Mucosa of descending colon (tissue), 3 donors: ENCODE measurements at regions not wholly inside any gene's neighbourhood (a gene's known extent, or its start where the extent isn't known, plus 50 kb on each side); places are given as distances from the start of the nearest gene placed in this dataset.

ENCODE experiments used
- ATAC-seq: fragments of 200-7000 bp; cut with Tn5 transposase; one replicate; pipeline ENCODE4 v1.9.1; 2020; ENCODE audit warnings: mild to moderate bottlenecking, moderate library complexity
- DNase-seq, 3 donors: peaks; one replicate each; pipeline ENCODE4 v3.0.0-alpha.2; 2020
- H3K36me3 ChIP-seq: fragments of 200-600 bp; one replicate; pipeline ENCODE4 v1.8.0; 2021; ENCODE audit warnings: low read depth, mild to moderate bottlenecking
- H3K4me1 ChIP-seq: fragments of 200-600 bp; one replicate; pipeline ENCODE4 v1.8.0; 2021; ENCODE audit warnings: low read depth, mild to moderate bottlenecking
- H3K4me3 ChIP-seq: fragments of 200-600 bp; one replicate; pipeline ENCODE4 v1.8.0; 2021; ENCODE audit warnings: mild to moderate bottlenecking
- H3K9me3 ChIP-seq: fragments of 200-600 bp; one replicate; pipeline ENCODE4 v1.8.0; 2021; ENCODE audit warnings: mild to moderate bottlenecking
- CTCF ChIP-seq: fragments of 200-600 bp; IDR thresholded peaks from one replicate; pipeline ENCODE4 v1.8.0; 2022; ENCODE audit warnings: antibody characterized with exemption, mild to moderate bottlenecking
- intact Hi-C, 2 donors: fragments of 100-400 bp; cut with DNase I in 1 of 2; cut with micrococcal nuclease in 1 of 2; formaldehyde crosslinking; loops; one replicate each; pipeline versions ENCODE4 v1.11.0 to v1.11.1; 2022; cut with DNase I, micrococcal nuclease
- donor health status: DM: no; HTN: no; CAD: no; lungs with moderate emphysema.
- donor health status: DM: no; HTN: no; CAD: no.
- donor health status: DM: no; HTN: yes; CAD: no.

GRCh38 chr14:49428076-49428475, 158.1 kb downstream of the RPS29 start:
- intact Hi-C loops = no loop called here
- Histone ChIP-seq H3K4me1 (no peaks in the 10 kb centered on the region), H3K36me3 (no peaks in the 10 kb centered on the region), H3K4me3 (no peak overlapping the region), H3K9me3 (peaks cover 9% of the 10 kb centered on the region)
- ATAC-seq = no peak
- DNase-seq = no peak
- no peak for TF ChIP-seq CTCF

DNA sequence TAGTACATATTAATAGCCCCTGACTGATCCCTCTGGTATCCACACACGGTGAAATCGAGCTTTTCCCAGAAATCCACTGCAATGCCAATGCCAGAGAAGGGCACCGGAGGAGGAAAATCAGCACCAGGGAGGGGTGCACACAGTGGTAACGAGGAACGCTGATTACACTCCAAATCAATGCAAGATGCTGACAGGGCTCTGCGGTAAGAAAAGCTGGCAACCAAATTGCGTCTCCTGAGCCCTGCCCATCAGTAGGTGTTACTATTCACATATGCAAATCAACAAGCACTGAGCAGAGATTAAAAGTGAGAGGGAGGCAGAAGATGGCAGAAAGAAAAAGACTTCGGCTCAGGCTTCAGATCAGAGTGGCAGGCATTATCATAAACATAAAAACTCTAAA, 159.1 kb downstream of the RPS29 start:
- TF ChIP-seq CTCF = no peak

GRCh38 chr14:49425921-49426320, 160.3 kb downstream of the RPS29 start:
- no peak for TF ChIP-seq CTCF
- H3K36me3 ChIP-seq = no peaks in the 10 kb centered on the region
- H3K4me1 ChIP-seq = no peaks in the 10 kb centered on the region
- H3K9me3 ChIP-seq = no peaks in the 10 kb centered on the region
- H3K4me3 ChIP-seq = no peak overlapping the region
- DNase-seq (no peak), ATAC-seq (no peak)
- intact Hi-C loops = no loop called here

More for the DNA sequence above, 159.1 kb downstream of the RPS29 start:
- Histone ChIP-seq H3K9me3 (peaks cover 5% of the 10 kb centered on the region), H3K4me3 (no peak overlapping the region), H3K4me1 (no peaks in the 10 kb centered on the region), H3K36me3 (no peaks in the 10 kb centered on the region)
- intact Hi-C loops = no loop called here
- DNase-seq (no peak), ATAC-seq (no peak)

DNA sequence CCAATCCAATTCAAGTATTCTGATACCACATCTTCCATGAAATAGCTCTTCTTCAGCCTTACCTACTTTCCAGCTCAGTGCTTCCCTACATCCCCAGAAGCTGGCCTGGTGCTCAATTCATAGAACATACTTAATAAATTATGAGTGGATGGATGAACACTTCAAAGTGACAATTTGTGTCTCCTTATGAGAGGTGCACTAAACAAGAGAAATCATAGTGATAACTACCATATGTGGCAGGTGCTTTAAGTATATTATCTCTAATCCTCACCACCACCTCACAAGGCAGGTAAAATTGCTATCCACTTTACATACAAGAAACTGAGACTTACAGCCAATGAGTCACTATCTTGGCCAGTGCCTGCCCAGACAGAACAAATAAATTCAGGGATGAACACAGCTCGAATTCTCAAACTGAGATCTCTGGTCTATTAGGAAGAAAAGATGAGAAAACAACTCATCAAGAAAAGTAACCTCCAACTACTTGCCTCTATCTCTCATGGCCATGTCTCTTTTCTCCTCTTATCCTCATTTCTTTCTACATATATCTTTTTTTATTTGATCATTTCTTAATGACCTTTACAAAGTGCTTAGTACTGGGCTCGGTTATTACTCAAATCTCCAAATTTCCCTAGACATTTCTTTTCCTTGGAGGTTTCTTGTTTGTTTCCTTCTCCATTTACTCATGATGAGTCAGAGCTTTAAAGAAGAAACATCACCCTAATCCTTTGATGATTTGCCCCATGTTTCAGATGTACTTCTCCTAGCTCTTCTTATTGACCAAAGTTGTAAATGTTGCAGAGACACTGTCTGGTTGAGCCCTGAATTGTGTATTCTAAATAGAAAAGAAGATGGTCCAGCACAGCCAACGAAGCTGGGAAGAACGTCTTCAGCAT, 161.5 kb downstream of the RPS29 start:
- Histone ChIP-seq H3K9me3 (no peaks in the 10 kb centered on the region), H3K4me3 (no peak overlapping the region), H3K36me3 (no peaks in the 10 kb centered on the region), H3K4me1 (no peaks in the 10 kb centered on the region)
- ATAC-seq (no peak), DNase-seq (no peak)
- intact Hi-C loops = no loop called here
- TF ChIP-seq CTCF = no peak

GRCh38 chr14:49420201-49420600, 166.0 kb downstream of the RPS29 start:
- Histone ChIP-seq H3K4me3 (no peak overlapping the region), H3K9me3 (no peaks in the 10 kb centered on the region), H3K36me3 (no peaks in the 10 kb centered on the region), H3K4me1 (no peaks in the 10 kb centered on the region)
- no peak for TF ChIP-seq CTCF
- ATAC-seq (no peak), DNase-seq (no peak)
- intact Hi-C loops = no loop called here
